GM19467 (cell line): ENCODE measurements at regions not wholly inside any gene's neighbourhood (a gene's known extent, or its start where the extent isn't known, plus 50 kb on each side); places are given as distances from the start of the nearest gene placed in this dataset.
"Not testable (repeated sequence)": the region's sequence is repeated elsewhere in the genome, so short reads cannot be mapped to it uniquely, and the experiment has no call there.

ENCODE experiments used
- ATAC-seq: cut with Tn5 transposase; IDR thresholded peaks from one replicate; pipeline ENCODE4 v1.9.1; 2021; ENCODE audit warnings: mild to moderate bottlenecking, moderate library complexity; ENCODE audit not compliant: unreplicated experiment

GRCh38 chr2:207216457-207216856 is 50.7 kb upstream of the KLF7 start:
- ATAC-seq = no peak

- no peak for ATAC-seq
Observed at GRCh38 chr2:207217442-207217841, 51.7 kb upstream of the KLF7 start.

GRCh38 chr2:207219081-207219630 is 53.4 kb upstream of the KLF7 start:
- ATAC-seq = no peak

GRCh38 chr2:207219676-207220501 is 54.1 kb upstream of the KLF7 start:
- ATAC-seq = no peak

- no peak for ATAC-seq
Observed at GRCh38 chr2:207221731-207222130, 56.0 kb upstream of the KLF7 start.

GRCh38 chr2:207223051-207223450 is 57.3 kb upstream of the KLF7 start:
- peak; percentile 68 for ATAC-seq

GRCh38 chr2:207224381-207224780 is 58.6 kb upstream of the KLF7 start:
- no peak for ATAC-seq

GRCh38 chr2:207224791-207225482 is 59.2 kb upstream of the KLF7 start:
- no peak for ATAC-seq

- ATAC-seq = no peak
Observed at GRCh38 chr2:207225773-207226172, 60.0 kb upstream of the KLF7 start.

GRCh38 chr2:207226243-207226642 is 60.5 kb upstream of the KLF7 start:
- no peak for ATAC-seq

- no peak for ATAC-seq
Observed at GRCh38 chr2:207226671-207227061, 60.9 kb upstream of the KLF7 start.

GRCh38 chr2:207227062-207227748 is 61.5 kb upstream of the KLF7 start:
- ATAC-seq = no peak

- ATAC-seq = no peak
Observed at GRCh38 chr2:207227749-207228145, 62.0 kb upstream of the KLF7 start.

GRCh38 chr2:207228402-207228801 is 62.7 kb upstream of the KLF7 start:
- ATAC-seq = no peak

- ATAC-seq = no peak
Observed at GRCh38 chr2:207229161-207229560, 63.4 kb upstream of the KLF7 start.

- ATAC-seq = no peak
Observed at GRCh38 chr2:207230261-207231105, 64.7 kb upstream of the KLF7 start.

- no peak for ATAC-seq
Observed at GRCh38 chr2:207231106-207231865, 65.5 kb upstream of the KLF7 start.

GRCh38 chr2:207231967-207232366 is 66.2 kb upstream of the KLF7 start:
- no peak for ATAC-seq

- ATAC-seq = not testable (repeated sequence)
Observed at GRCh38 chr2:207233141-207233540, 67.4 kb upstream of the KLF7 start.

GRCh38 chr2:207233731-207234130 is 68.0 kb upstream of the KLF7 start:
- ATAC-seq = no peak
